ENCODE measurements at regions not wholly inside any gene's neighbourhood (a gene's known extent, or its start where the extent isn't known, plus 50 kb on each side); places are given as distances from the start of the nearest gene placed in this dataset.

GRCh38 chr21:17964716-17965115 lies 145.6 kb upstream of the C21orf91 start:
- no peak for TF ChIP-seq POLR2A (IDR thresholded peaks at IDR 0.05; ENCODE audit: low read depth, low read length)
- TF ChIP-seq POU2F2 (IDR thresholded peaks at IDR 0.05; ENCODE audit: low read depth, low read length), result no peak
- no peak for TF ChIP-seq SPI1 (IDR thresholded peaks at IDR 0.05; ENCODE audit: low read depth, low read length)

Measured in GM12891 (cell line).